ENCODE measurements at regions not wholly inside any gene's neighbourhood (a gene's known extent, or its start where the extent isn't known, plus 50 kb on each side); places are given as distances from the start of the nearest gene placed in this dataset.

DNA sequence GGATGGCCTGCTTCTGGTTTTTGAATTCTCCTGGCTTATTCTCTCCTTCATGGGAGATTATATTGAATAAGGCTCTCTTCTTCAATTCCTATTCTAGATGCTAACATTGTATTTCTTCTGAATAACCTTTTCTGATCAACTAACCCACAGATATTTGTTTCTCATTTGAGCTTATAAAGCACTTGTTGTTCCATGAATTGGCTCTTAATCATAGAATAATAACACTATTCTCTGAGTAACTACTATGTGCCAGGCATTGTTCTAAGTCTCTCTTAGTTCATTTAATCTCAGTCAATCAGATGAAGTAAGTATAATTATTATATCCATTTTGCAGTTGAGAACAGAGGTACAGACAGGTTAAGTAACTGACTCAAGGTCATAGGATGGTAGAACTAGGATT, 136.3 kb upstream of the MLIP start:
- H3K27ac Mint-ChIP-seq: no peak overlapping the region
- DNase-seq: no peak
- no peak overlapping the region for H3K4me3 Mint-ChIP-seq
- H3K36me3 Mint-ChIP-seq (ENCODE audit: low read depth): no peaks in the 10 kb centered on the region
- no peaks in the 10 kb centered on the region for H3K9me3 Mint-ChIP-seq
- intact Hi-C loops (cut with micrococcal nuclease): loop anchor here (5.0 kb wide), 1 partner anchor 742 kb away; no protein-coding TSS in a partner anchor
- H3K4me1 Mint-ChIP-seq: no peaks in the 10 kb centered on the region
- H3K27me3 Mint-ChIP-seq: peaks cover 14% of the 10 kb centered on the region

DNA sequence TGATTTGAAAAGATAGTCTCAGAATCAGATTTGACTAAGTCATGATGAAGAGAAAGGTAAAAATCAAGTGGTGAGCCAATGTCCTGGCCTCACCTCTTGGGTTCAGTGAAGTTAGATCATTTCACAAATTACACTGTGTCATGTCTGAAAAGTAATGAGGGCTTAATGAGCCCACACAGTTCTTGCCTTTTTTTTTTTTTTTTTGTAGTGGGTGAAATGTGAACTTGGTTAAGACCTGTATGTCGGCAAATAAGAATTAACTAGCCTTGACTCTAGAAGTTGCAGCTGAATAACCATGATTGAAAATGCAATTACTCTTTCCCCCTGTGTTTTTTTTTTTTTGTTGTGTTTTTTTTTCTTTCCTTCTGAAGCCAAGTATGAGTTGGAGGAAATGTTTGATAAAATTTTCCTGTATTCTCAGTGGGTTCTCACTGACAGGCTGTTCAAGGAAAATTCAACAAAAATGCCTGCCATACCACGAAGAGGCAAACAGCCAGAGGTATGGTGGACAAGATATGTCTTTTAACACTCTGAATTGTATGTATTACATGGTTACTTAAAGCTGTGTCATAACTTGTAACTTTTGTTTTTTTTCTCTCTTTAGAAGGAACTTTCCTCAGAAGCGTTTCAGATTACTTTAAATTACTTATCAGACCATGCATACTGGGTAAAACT, 135.2 kb upstream of the MLIP start:
- Mint-ChIP-seq H3K9me3 (no peaks in the 10 kb centered on the region), H3K36me3 (ENCODE audit: low read depth) (no peaks in the 10 kb centered on the region), H3K4me1 (no peaks in the 10 kb centered on the region), H3K4me3 (no peak overlapping the region), H3K27me3 (peaks cover 7% of the 10 kb centered on the region), H3K27ac (no peak overlapping the region)
- intact Hi-C loops (cut with micrococcal nuclease): loop anchor here (5.0 kb wide), 1 partner anchor 741 kb away; no protein-coding TSS in a partner anchor
- no peak for DNase-seq

DNA sequence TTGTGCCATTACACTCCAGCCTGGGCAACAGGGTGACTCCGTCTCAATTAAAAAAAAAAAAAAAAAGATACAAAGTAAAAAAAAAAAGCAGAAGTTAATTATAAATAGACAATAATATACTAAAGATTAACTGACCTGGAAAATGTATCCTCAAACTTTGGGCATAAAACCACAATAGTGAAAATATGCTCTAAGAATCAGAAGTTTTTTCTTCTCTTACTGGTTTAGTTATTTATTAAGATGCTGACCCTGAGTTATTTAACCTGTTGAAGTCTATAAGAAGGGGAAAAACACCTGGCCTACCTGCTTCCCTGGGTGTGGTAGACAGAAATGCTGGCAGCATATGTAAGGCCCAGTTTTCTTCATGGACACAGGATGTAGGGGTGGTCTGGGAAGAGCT, 133.7 kb upstream of the MLIP start:
- H3K36me3 Mint-ChIP-seq (ENCODE audit: low read depth): no peaks in the 10 kb centered on the region
- intact Hi-C loops (cut with micrococcal nuclease): loop anchor here (5.0 kb wide), 1 partner anchor 740 kb away; no protein-coding TSS in a partner anchor
- no peak overlapping the region for H3K4me3 Mint-ChIP-seq
- H3K27me3 Mint-ChIP-seq: peaks cover 4% of the 10 kb centered on the region
- H3K4me1 Mint-ChIP-seq: no peaks in the 10 kb centered on the region
- no peak overlapping the region for H3K27ac Mint-ChIP-seq
- H3K9me3 Mint-ChIP-seq: no peaks in the 10 kb centered on the region
- DNase-seq: no peak

DNA sequence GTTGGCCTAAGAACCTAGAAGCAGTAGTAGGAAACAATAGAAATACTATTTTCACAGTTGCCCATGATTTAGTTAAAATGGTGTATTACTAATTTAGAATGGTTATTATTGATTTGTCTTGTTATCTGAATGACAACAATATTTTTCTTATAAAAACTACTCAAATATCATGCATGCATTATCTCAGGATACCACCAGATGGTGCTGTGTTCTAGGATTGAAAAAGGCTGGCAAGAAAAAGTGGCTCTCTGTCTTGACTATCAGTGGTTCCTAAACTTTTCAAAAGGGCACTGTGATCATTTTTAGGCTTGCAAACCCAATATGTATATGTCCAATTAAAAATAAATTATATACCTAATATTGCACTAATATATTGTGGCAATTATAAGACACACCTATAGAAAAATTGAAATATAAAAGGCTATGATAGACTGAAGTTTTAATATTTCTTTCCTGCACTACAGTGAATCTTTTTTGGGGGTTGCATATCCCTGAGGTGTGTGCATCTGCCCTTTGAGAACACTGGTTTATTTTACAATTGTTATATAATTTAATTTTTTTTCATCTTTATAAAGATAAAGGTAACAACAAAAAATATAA, 131.7 kb upstream of the MLIP start:
- H3K27me3 Mint-ChIP-seq: peaks cover 3% of the 10 kb centered on the region
- H3K36me3 Mint-ChIP-seq (ENCODE audit: low read depth): no peaks in the 10 kb centered on the region
- intact Hi-C loops (cut with micrococcal nuclease): loop anchor here (5.0 kb wide), 1 partner anchor 738 kb away; no protein-coding TSS in a partner anchor
- no peak overlapping the region for H3K27ac Mint-ChIP-seq
- no peaks in the 10 kb centered on the region for H3K9me3 Mint-ChIP-seq
- H3K4me1 Mint-ChIP-seq: no peaks in the 10 kb centered on the region
- no peak overlapping the region for H3K4me3 Mint-ChIP-seq
- DNase-seq: peak; percentile 71

DNA sequence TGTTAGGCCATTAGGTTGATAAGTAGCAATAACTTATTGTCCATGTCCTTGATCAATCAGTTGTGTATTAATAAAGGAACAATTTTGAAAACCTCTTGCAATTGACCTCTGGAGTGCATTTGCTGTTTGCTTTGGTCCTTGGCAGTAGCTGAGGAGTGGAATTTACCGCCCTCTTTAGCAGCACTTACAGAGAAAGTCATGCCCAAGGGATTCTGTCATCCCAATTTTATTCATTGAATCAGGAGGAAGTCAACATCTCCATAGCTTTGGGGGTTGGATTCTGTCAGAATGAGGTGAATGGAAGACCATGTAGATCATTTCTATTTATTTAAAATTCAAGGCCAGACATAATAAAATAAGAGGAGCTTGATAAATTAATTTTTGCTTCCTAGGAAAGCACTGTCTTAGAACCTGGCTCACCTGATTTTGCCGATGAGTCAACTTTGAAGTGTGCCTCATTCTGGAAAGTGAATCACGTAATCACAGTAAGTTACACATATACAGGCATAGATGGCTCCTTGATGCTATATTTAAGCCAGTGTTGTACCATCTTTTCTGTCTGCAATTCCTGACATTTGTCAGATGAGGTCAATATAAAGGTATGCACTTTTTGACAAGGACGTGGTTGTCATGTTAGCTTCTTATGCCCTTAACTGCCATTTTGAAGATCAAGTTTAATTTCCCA, 128.7 kb upstream of the MLIP start:
- no peaks in the 10 kb centered on the region for H3K4me1 Mint-ChIP-seq
- no peaks in the 10 kb centered on the region for H3K36me3 Mint-ChIP-seq (ENCODE audit: low read depth)
- intact Hi-C loops (cut with micrococcal nuclease): no loop called here
- H3K9me3 Mint-ChIP-seq: no peaks in the 10 kb centered on the region
- peaks cover 3% of the 10 kb centered on the region for H3K27me3 Mint-ChIP-seq
- DNase-seq: no peak
- no peak overlapping the region for H3K27ac Mint-ChIP-seq
- no peak overlapping the region for H3K4me3 Mint-ChIP-seq

DNA sequence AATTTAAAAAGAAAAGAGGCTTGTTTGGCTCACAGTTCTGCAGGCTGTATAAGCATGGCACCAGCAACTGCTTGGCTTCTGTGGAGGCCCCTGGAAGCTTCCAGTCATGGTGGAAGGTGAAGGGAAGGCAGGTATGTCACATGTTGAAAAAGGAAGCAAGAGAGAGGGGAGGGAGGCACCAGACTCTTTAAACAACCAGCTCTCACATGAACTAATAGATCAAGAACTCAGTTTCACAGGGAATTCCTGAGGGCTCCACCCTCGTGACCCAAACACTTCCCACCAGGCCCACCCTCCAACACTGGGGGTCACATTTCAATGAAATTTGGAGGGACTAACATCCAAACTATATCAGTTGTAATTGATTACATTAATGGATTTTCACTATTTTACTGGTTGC, 127.9 kb upstream of the MLIP start:
- intact Hi-C loops (cut with micrococcal nuclease): no loop called here
- H3K4me1 Mint-ChIP-seq: no peaks in the 10 kb centered on the region
- no peak for DNase-seq
- H3K36me3 Mint-ChIP-seq (ENCODE audit: low read depth): no peaks in the 10 kb centered on the region
- no peak overlapping the region for H3K27ac Mint-ChIP-seq
- no peak overlapping the region for H3K4me3 Mint-ChIP-seq
- H3K9me3 Mint-ChIP-seq: no peaks in the 10 kb centered on the region
- peaks cover 3% of the 10 kb centered on the region for H3K27me3 Mint-ChIP-seq

DNA sequence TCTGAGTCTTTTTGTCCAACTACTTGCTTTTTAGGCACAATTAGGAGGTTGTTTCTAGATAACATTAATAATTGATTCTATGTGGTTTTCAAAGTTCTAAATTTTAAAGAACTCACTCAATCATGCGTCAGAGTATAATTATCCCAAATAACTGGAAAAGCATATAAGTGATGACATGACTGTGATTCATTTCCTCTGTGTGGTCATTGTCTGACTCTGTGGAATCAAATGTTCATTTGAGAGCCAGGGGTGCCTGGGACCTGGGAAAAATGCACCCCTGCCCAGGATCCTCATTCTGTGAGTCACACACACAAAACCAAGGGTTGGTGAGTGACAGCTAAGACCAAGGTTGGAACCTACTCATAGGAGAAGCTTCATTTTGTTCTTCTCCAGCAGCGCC, 127.1 kb upstream of the MLIP start:
- H3K27me3 Mint-ChIP-seq: peaks cover 3% of the 10 kb centered on the region
- no peaks in the 10 kb centered on the region for H3K36me3 Mint-ChIP-seq (ENCODE audit: low read depth)
- no peak overlapping the region for H3K4me3 Mint-ChIP-seq
- no peaks in the 10 kb centered on the region for H3K9me3 Mint-ChIP-seq
- H3K4me1 Mint-ChIP-seq: no peaks in the 10 kb centered on the region
- no peak overlapping the region for H3K27ac Mint-ChIP-seq
- DNase-seq: no peak
- intact Hi-C loops (cut with micrococcal nuclease): no loop called here

DNA sequence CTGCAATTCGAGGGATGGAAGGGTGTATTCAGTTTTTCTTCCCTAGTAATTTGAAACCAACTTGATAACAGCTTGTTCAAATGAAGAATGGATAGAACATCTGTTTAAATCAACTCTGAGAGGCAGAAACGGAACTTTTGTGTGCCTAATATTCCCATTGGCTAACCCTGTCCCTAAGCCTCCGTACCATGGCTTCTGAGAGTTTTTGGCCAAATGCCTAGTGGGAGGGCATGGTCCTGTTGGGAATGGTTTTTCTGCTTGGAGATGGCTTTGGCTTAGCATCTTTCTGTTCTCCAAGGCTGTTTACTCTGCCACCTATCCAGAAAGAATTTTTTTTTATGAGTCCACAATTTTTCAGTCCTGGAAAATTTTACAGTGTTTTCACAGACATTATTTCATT, 126.7 kb upstream of the MLIP start:
- H3K9me3 Mint-ChIP-seq: no peaks in the 10 kb centered on the region
- H3K4me3 Mint-ChIP-seq: no peak overlapping the region
- no peaks in the 10 kb centered on the region for H3K36me3 Mint-ChIP-seq (ENCODE audit: low read depth)
- intact Hi-C loops (cut with micrococcal nuclease): no loop called here
- H3K27me3 Mint-ChIP-seq: peaks cover 3% of the 10 kb centered on the region
- H3K4me1 Mint-ChIP-seq: no peaks in the 10 kb centered on the region
- no peak overlapping the region for H3K27ac Mint-ChIP-seq
- no peak for DNase-seq

DNA sequence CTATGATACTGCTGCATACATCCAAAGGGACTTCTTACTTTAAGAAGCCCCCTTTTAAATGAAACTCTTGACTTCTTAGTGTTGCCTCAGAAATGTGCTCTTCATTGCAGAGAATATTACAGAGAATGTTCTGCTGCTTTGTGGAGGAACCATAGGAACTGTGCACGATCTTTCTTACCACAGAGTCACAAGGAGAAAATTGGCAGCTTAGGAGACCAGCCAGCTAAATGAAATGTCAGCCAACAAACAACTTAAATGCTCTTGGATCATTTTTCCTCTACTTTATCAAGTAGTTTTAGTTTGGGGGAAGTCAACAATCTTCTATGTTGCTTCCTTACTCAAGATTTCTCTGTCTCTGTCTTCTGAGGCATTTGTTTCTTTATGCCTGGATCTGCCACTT, 125.9 kb upstream of the MLIP start:
- DNase-seq: no peak
- Mint-ChIP-seq H3K36me3 (ENCODE audit: low read depth) (no peaks in the 10 kb centered on the region), H3K4me3 (no peak overlapping the region), H3K9me3 (no peaks in the 10 kb centered on the region), H3K27me3 (peaks cover 3% of the 10 kb centered on the region), H3K27ac (no peak overlapping the region), H3K4me1 (no peaks in the 10 kb centered on the region)
- intact Hi-C loops (cut with micrococcal nuclease): no loop called here

DNA sequence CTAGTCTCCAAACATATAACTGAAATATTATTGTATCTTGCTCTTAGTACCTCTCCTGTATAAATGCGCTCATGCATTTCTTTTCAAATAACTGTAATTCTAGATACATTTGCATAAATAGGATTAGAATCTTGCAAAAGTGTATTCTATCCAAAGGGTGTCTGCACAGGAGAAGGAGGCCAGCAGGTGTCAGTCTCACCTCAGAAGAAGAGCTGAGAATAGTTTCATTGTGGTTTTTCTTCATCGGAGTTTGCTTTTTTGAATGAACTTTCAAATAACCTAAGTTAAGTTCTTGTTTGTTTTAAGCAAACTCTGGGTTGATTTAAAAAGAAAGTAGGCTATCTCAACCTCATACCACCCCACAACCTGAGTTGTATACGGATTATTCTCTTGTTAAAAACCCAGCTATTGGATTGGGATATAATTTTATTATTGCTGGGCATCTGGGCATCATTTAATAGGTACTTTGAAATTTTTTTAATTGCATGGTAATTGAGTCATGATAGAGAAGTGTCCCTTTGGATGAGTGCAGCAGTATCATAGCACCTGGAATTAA, 125.0 kb upstream of the MLIP start:
- no peak overlapping the region for H3K4me3 Mint-ChIP-seq
- H3K27me3 Mint-ChIP-seq: peaks cover 3% of the 10 kb centered on the region
- H3K36me3 Mint-ChIP-seq (ENCODE audit: low read depth): no peaks in the 10 kb centered on the region
- no peak overlapping the region for H3K27ac Mint-ChIP-seq
- intact Hi-C loops (cut with micrococcal nuclease): no loop called here
- DNase-seq: no peak
- H3K4me1 Mint-ChIP-seq: no peaks in the 10 kb centered on the region
- H3K9me3 Mint-ChIP-seq: no peaks in the 10 kb centered on the region

DNA sequence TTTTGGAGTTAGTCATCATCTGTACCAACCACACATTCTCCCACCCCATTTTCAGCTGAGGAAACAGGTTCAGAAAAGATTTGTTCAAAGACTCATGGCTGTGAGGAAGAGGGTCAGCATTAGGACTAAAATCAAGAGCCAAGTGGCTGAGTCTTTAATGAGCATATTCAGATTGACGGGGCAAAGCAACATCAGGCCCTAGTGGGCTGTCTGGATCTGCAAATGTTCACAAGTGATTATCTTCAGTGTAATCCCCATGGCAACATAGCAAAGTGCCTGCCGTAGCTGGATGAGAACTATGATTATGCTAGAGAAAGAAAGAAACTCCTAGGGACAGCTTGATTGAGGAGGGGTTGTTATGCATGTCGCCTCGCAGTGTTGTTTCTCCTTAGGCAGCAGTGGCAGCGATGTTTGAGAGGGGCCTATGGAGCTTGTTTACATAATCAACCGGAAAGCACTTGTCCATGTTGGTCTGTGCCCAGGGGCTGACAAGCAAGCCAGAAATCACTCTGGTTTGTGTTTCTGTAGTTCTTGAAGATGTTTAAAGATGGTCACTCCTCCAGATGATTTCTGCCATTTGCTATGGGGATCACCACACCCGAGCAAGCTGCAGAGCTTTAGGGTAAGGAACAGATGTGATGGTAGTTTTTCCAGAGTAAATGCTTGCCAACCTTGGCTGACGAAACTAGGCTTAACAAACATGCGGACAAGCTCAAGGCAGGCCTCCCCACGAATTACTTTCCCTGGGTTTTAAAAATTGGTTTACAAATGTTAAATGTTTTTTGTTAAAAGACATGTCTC, 124.3 kb upstream of the MLIP start:
- Mint-ChIP-seq H3K9me3 (no peaks in the 10 kb centered on the region), H3K4me3 (no peak overlapping the region)

DNA sequence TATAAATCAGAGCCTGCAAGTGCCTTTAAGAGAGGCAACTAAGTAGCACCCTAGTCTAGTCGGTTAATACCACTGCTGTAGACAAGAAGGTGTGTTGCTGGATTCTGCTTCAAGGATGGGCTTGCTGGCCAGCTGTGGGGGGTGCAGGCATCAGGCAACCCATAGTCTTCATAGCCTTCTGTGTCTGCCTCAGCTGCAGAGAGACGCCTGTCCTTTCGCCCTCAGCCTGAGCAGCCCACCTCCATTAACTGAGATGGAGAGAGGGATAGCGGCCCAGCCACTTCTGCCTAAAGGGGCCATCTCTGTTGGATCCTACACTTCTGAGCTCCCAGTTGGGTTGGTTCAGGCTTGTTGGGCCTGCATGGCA, 123.7 kb upstream of the MLIP start:
- Mint-ChIP-seq H3K27ac (no peak overlapping the region), H3K9me3 (no peaks in the 10 kb centered on the region), H3K4me1 (no peaks in the 10 kb centered on the region), H3K27me3 (peaks cover 3% of the 10 kb centered on the region), H3K36me3 (ENCODE audit: low read depth) (no peaks in the 10 kb centered on the region), H3K4me3 (no peak overlapping the region)
- DNase-seq: no peak
- intact Hi-C loops (cut with micrococcal nuclease): no loop called here

More for the DNA sequence above, 124.3 kb upstream of the MLIP start:
- no peaks in the 10 kb centered on the region for H3K4me1 Mint-ChIP-seq
- no peak overlapping the region for H3K27ac Mint-ChIP-seq
- intact Hi-C loops (cut with micrococcal nuclease): no loop called here
- no peaks in the 10 kb centered on the region for H3K36me3 Mint-ChIP-seq (ENCODE audit: low read depth)
- H3K27me3 Mint-ChIP-seq: peaks cover 3% of the 10 kb centered on the region
- no peak for DNase-seq

DNA sequence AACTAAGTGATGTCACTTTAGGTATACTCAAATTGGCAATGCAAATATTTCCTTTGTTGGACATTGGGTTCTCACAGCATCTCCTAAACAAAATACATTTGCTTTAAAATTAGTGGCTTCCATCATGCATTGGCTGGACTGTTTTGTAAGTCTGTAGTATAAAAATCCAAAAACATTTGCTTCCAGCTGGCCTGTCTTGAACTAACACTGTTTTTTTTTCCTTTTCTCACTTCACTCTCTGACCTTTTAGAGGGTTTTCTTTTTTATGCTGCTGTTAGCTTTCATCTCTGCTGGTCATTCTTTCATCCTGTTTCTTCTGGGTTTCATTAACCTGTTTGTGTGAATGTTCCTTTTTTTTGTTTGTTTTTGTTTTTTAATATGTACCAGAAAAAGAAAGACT, 121.7 kb upstream of the MLIP start:
- H3K36me3 Mint-ChIP-seq (ENCODE audit: low read depth): no peaks in the 10 kb centered on the region
- no peak overlapping the region for H3K4me3 Mint-ChIP-seq
- peaks cover 5% of the 10 kb centered on the region for H3K27me3 Mint-ChIP-seq
- intact Hi-C loops (cut with micrococcal nuclease): no loop called here
- no peak for DNase-seq
- H3K4me1 Mint-ChIP-seq: no peaks in the 10 kb centered on the region
- no peaks in the 10 kb centered on the region for H3K9me3 Mint-ChIP-seq
- H3K27ac Mint-ChIP-seq: no peak overlapping the region

DNA sequence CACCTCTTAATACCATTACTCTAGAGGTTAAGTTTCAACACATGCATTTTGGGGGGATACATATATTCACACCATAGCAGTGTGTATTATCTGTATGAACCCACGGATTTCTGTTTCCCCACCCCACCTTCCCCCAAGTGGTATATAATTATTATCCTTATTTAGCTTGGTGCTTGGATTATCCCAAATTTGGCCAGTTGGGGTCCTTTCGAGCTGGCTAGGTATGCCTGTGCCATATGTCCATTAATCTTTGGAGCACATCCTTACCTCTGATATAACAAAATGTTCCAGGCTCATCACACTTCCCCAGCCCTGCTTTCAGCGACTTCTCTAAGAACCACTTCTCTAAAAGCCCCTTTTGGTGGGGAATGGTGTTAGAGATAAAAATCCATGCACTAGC, 118.7 kb upstream of the MLIP start:
- Mint-ChIP-seq H3K4me1 (no peaks in the 10 kb centered on the region), H3K27ac (no peak overlapping the region)

More for the DNA sequence above, 118.7 kb upstream of the MLIP start:
- Mint-ChIP-seq H3K4me3 (no peak overlapping the region), H3K9me3 (no peaks in the 10 kb centered on the region), H3K27me3 (peaks cover 2% of the 10 kb centered on the region), H3K36me3 (ENCODE audit: low read depth) (no peaks in the 10 kb centered on the region)
- DNase-seq: no peak
- intact Hi-C loops (cut with micrococcal nuclease): no loop called here
